PC-3 (cell line): ENCODE measurements at regions not wholly inside any gene's neighbourhood (a gene's known extent, or its start where the extent isn't known, plus 50 kb on each side); places are given as distances from the start of the nearest gene placed in this dataset.

Source experiments
- ATAC-seq: fragments of 200-7000 bp; cut with Tn5 transposase; 2 replicates; pipeline ENCODE4 v1.9.1; 2020; ENCODE audit warnings: mild to moderate bottlenecking, moderate library complexity
- BruUV-seq: library from RNA; stranded (reverse); fragments of 400-500 nt; replicated peaks from 2 replicates; lab custom pipeline; 2021; lab: Mats Ljungman, UMichigan
- CTCF ChIA-PET: fragments of 300-600 bp; sonication (Branson Sonifier 250); formaldehyde crosslinking; loops from one replicate; lab custom pipeline; 2022; ENCODE audit warnings: antibody characterized with exemption; lab: Charles Lee
- POLR2A ChIA-PET: fragments of 300-600 bp; sonication (Branson Sonifier 250); formaldehyde crosslinking; loops from one replicate; lab custom pipeline; 2022; ENCODE audit warnings: antibody characterized with exemption; ENCODE audit not compliant: unreplicated experiment; lab: Charles Lee
- DNase-seq: peaks from one replicate; pipeline ENCODE4 v3.0.0-alpha.2; 2015
- H2AFZ ChIP-seq: fragments of 300-600 bp; sonication (generic); 2 replicates; pipeline ENCODE4 v1.6.0; 2016; ENCODE audit warnings: antibody characterized with exemption, low read length
- H3F3A ChIP-seq: fragments of 300-600 bp; sonication (generic); one replicate; pipeline ENCODE4 v1.6.0; 2017; ENCODE audit warnings: antibody characterized with exemption, low read length, control low read depth, mild to moderate bottlenecking; ENCODE audit not compliant: unreplicated experiment
- H3K27ac ChIP-seq: fragments of 300-600 bp; sonication (generic); 2 replicates; pipeline ENCODE4 v1.5.1; 2016; ENCODE audit warnings: mild to moderate bottlenecking, low read length
- H3K27me3 ChIP-seq: fragments of 300-600 bp; sonication (generic); 2 replicates; pipeline ENCODE4 v1.6.1; 2016; ENCODE audit warnings: low read length, mixed read lengths
- H3K36me3 ChIP-seq: fragments of 300-600 bp; sonication (generic); 2 replicates; pipeline ENCODE4 v1.6.1; 2016; ENCODE audit warnings: low read depth, mixed run types, low read length, mixed read lengths
- H3K4me1 ChIP-seq: fragments of 300-600 bp; sonication (generic); 2 replicates; pipeline ENCODE4 v1.5.1; 2016; ENCODE audit warnings: low read length; ENCODE audit not compliant: insufficient read depth
- H3K4me2 ChIP-seq: fragments of 300-600 bp; sonication (generic); 2 replicates; pipeline ENCODE4 v1.6.0; 2016; ENCODE audit warnings: low read length
- H3K4me3 ChIP-seq: fragments of 300-600 bp; sonication (generic); 2 replicates; pipeline ENCODE4 v1.5.1; 2016; ENCODE audit warnings: mild to moderate bottlenecking, low read length, mixed read lengths
- H3K79me2 ChIP-seq: fragments of 300-600 bp; sonication (generic); 2 replicates; pipeline ENCODE4 v1.6.1; 2017; ENCODE audit warnings: low read length, mixed read lengths
- H3K9ac ChIP-seq: fragments of 300-600 bp; sonication (generic); 2 replicates; pipeline ENCODE4 v1.6.0; 2016; ENCODE audit warnings: mild to moderate bottlenecking, low read length
- H3K9me2 ChIP-seq: fragments of 300-600 bp; sonication (generic); replicated peaks from 2 replicates; pipeline ENCODE4 v1.6.1; 2016; ENCODE audit warnings: mixed run types, low read length, mixed read lengths
- H3K9me3 ChIP-seq: fragments of 300-600 bp; sonication (generic); 2 replicates; pipeline ENCODE4 v1.6.1; 2016; ENCODE audit warnings: low read length, mixed read lengths
- H4K20me1 ChIP-seq: fragments of 300-600 bp; sonication (generic); 2 replicates; pipeline ENCODE4 v1.6.1; 2016; ENCODE audit warnings: low read length, mixed read lengths
- CTCF ChIP-seq: fragments of 300-600 bp; sonication (generic); conservative IDR thresholded peaks from 2 replicates; pipeline ENCODE4 v1.5.1; 2017; ENCODE audit warnings: antibody characterized with exemption, low read depth, mild to moderate bottlenecking, low read length
- EZH2 ChIP-seq: fragments of 300-600 bp; sonication (generic); IDR thresholded peaks from one replicate; pipeline ENCODE4 v1.6.1; 2017; ENCODE audit warnings: antibody characterized with exemption, mild to moderate bottlenecking, low read length; ENCODE audit not compliant: unreplicated experiment
- EZH2phosphoT487 ChIP-seq: fragments of 300-600 bp; sonication (generic); IDR thresholded peaks from 2 replicates; pipeline ENCODE4 v1.6.1; 2018; ENCODE audit warnings: mild to moderate bottlenecking, antibody characterized with exemption, low read length, borderline replicate concordance
- intact Hi-C: fragments of 100-400 bp; cut with micrococcal nuclease; formaldehyde crosslinking; loops from 2 replicates; pipeline ENCODE4 v1.9.0; 2023

- CTCF ChIA-PET = no interaction called here
- ATAC-seq (no peak), DNase-seq (no peak)
- Histone ChIP-seq H3F3A (no peaks in the 10 kb centered on the region), H3K79me2 (no peaks in the 10 kb centered on the region), H3K36me3 (no peaks in the 10 kb centered on the region), H3K9me3 (no peaks in the 10 kb centered on the region), H3K4me2 (no peak overlapping the region), H3K4me3 (no peak overlapping the region), H3K9me2 (no peaks in the 10 kb centered on the region), H3K27ac (no peak overlapping the region), H3K9ac (no peak overlapping the region), H3K4me1 (no peaks in the 10 kb centered on the region), H2AFZ (no peak overlapping the region), H4K20me1 (no peaks in the 10 kb centered on the region), H3K27me3 (no peaks in the 10 kb centered on the region)
- TF ChIP-seq CTCF (no peak), EZH2 (no peak), EZH2phosphoT487 (no peak)
- intact Hi-C loops = no loop called here
- no TSS peak for BruUV-seq
- POLR2A ChIA-PET = no interaction called here
These were observed 101.2 kb upstream of the POT1 start for GRCh38 chr7:125030756-125031387.

GRCh38 chr7:125025620-125026019 lies 96.0 kb upstream of the POT1 start:
- TF ChIP-seq EZH2 (no peak), CTCF (no peak), EZH2phosphoT487 (no peak)
- H3K36me3 ChIP-seq = no peaks in the 10 kb centered on the region
- no peaks in the 10 kb centered on the region for H3K79me2 ChIP-seq
- no peak overlapping the region for H3K4me3 ChIP-seq
- no peaks in the 10 kb centered on the region for H3K9me2 ChIP-seq
- intact Hi-C loops = no loop called here
- H3F3A ChIP-seq = no peaks in the 10 kb centered on the region
- H3K4me1 ChIP-seq = no peaks in the 10 kb centered on the region
- H3K4me2 ChIP-seq = no peak overlapping the region
- no peak overlapping the region for H3K9ac ChIP-seq
- H4K20me1 ChIP-seq = no peaks in the 10 kb centered on the region
- no peak overlapping the region for H3K27ac ChIP-seq
- no peaks in the 10 kb centered on the region for H3K27me3 ChIP-seq
- ATAC-seq = no peak
- H3K9me3 ChIP-seq = no peaks in the 10 kb centered on the region
- DNase-seq = no peak
- ChIA-PET CTCF (no interaction called here), POLR2A (no interaction called here)
- BruUV-seq = no TSS peak
- no peak overlapping the region for H2AFZ ChIP-seq

GRCh38 chr7:125020801-125021200 lies 91.2 kb upstream of the POT1 start:
- Histone ChIP-seq H3K27me3 (no peaks in the 10 kb centered on the region), H3K36me3 (no peaks in the 10 kb centered on the region), H3K27ac (no peak overlapping the region), H3K4me1 (no peaks in the 10 kb centered on the region), H2AFZ (no peak overlapping the region), H3K9me3 (no peaks in the 10 kb centered on the region), H4K20me1 (no peaks in the 10 kb centered on the region), H3K79me2 (no peaks in the 10 kb centered on the region), H3K9me2 (no peaks in the 10 kb centered on the region), H3K4me3 (no peak overlapping the region), H3F3A (no peaks in the 10 kb centered on the region), H3K4me2 (no peak overlapping the region), H3K9ac (no peak overlapping the region)
- TF ChIP-seq EZH2 = no peak
- no peak for TF ChIP-seq EZH2phosphoT487
- TF ChIP-seq CTCF = no peak
- ChIA-PET CTCF (no interaction called here), POLR2A (no interaction called here)
- DNase-seq = no peak
- intact Hi-C loops = no loop called here
- BruUV-seq = no TSS peak
- ATAC-seq = no peak
